Jurkat, Clone E6-1 (cell line): ENCODE measurements at regions not wholly inside any gene's neighbourhood (a gene's known extent, or its start where the extent isn't known, plus 50 kb on each side); places are given as distances from the start of the nearest gene placed in this dataset.
A peak's percentile ranks its signal among the peaks of the same experiment; 100 is the strongest.

Source experiments
- DNase-seq: peaks from one replicate; pipeline ENCODE4 v3.0.0-alpha.2; 2011; ENCODE audit warnings: low read depth, low spot score
- H3K4me3 ChIP-seq: 2 replicates; pipeline ENCODE4 v1.5.1; 2011; ENCODE audit warnings: mild to moderate bottlenecking, low read length, control low read depth, moderate library complexity

DNA sequence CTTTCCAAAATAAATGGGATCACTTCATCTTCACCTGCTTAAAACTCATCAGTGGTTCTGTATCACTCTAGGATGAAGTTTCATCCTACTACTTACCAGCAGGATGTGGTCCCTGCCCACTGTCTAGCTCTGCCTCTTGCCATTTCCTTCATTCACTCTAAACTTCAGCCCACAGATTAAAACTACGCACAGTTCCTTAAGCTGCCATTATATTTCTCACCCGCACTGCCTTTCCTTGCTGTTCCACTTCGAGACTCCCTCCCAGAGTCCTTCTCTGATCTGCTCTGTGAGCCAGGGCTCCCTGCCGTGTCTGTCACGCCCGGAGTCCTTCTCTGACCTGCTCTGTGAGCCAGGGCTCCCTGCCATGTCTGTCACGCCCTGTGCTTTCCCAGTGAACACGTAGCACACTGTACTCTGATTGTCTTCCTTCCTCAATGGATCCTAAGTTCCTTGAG, 52.0 kb upstream of the NPAS1 start:
- no peak overlapping the region for H3K4me3 ChIP-seq
- peak; percentile 72 for DNase-seq
